ENCODE measurements at regions not wholly inside any gene's neighbourhood (a gene's known extent, or its start where the extent isn't known, plus 50 kb on each side); places are given as distances from the start of the nearest gene placed in this dataset.
"Not testable (repeated sequence)": the region's sequence is repeated elsewhere in the genome, so short reads cannot be mapped to it uniquely, and the experiment has no call there.

GRCh38 chr10:7108141-7108540, 302.7 kb downstream of the SFMBT2 start:
- H3K4me3 ChIP-seq (ENCODE audit: low read depth, low read length) = no peak overlapping the region
- POLR2A ChIA-PET = no interaction called here
- DNase-seq (ENCODE audit: low read depth, low spot score) = no peak
- CTCF ChIA-PET = no interaction called here
- TF ChIP-seq, protein P1, sequence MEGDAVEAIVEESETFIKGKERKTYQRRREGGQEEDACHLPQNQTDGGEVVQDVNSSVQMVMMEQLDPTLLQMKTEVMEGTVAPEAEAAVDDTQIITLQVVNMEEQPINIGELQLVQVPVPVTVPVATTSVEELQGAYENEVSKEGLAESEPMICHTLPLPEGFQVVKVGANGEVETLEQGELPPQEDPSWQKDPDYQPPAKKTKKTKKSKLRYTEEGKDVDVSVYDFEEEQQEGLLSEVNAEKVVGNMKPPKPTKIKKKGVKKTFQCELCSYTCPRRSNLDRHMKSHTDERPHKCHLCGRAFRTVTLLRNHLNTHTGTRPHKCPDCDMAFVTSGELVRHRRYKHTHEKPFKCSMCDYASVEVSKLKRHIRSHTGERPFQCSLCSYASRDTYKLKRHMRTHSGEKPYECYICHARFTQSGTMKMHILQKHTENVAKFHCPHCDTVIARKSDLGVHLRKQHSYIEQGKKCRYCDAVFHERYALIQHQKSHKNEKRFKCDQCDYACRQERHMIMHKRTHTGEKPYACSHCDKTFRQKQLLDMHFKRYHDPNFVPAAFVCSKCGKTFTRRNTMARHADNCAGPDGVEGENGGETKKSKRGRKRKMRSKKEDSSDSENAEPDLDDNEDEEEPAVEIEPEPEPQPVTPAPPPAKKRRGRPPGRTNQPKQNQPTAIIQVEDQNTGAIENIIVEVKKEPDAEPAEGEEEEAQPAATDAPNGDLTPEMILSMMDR (IDR thresholded peaks at IDR 0.05; ENCODE audit: insufficient read depth, low read length, missing control alignments) = no peak

- no peak overlapping the region for H3K4me3 ChIP-seq (ENCODE audit: low read depth, low read length)
Measured at GRCh38 chr10:7107285-7107684, 303.5 kb downstream of the SFMBT2 start.

GRCh38 chr10:7104379-7104778, 306.5 kb downstream of the SFMBT2 start:
- POLR2A ChIA-PET; CTCF ChIA-PET; H3K4me3 ChIP-seq (ENCODE audit: low read depth, low read length); DNase-seq (ENCODE audit: low read depth, low spot score): not testable (repeated sequence)

More at GRCh38 chr10:7107285-7107684, 303.5 kb downstream of the SFMBT2 start:
- ChIA-PET POLR2A (no interaction called here), CTCF (no interaction called here)
- DNase-seq (ENCODE audit: low read depth, low spot score) = peak; percentile 54
- TF ChIP-seq, protein P1 (IDR thresholded peaks at IDR 0.05; ENCODE audit: insufficient read depth, low read length, missing control alignments) = no peak

DNA sequence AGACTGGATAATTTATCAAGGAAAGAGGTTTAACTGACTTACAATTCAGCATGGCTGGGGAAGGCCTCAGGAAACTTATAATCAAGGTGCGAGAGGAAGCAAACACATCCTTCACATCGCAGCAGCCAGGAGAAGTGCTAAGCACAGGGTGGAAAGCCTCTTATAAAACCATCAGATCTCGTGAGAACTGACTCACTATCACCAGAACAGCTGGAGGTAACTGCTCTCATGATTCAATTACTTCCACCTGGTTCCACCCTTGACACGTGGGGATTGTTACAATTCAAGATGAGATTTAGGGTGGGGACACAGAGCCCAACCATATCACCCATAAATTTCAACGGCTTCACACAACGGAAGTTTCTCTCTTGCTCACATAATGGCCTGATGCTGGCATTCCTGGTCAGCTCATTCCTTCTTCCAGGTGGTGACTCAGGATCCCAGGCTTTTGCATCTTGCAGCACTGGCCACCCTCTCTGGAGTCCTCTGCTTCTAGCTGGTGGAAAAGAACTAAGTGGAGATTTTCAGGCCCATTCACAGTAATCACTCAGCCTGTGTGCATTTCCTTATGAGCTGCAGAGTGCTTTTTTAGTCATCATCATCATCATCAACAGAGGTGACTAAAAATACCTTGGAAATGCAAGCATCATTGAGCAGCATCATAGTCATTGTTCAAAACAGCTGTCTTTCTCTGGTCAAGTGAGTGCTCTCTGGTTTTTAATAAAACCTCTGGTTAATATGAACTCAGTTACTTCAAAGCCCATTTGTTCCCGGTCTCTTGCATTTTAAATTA, 308.1 kb downstream of the SFMBT2 start:
- CTCF ChIA-PET = interaction anchor here (1.2 to 1.3 kb wide), 2 partner anchors 17 to 183 kb away, joined by 4 read pairs; no protein-coding TSS in a partner anchor
- TF ChIP-seq, protein P1 (IDR thresholded peaks at IDR 0.05; ENCODE audit: insufficient read depth, low read length, missing control alignments) = no peak

DNA sequence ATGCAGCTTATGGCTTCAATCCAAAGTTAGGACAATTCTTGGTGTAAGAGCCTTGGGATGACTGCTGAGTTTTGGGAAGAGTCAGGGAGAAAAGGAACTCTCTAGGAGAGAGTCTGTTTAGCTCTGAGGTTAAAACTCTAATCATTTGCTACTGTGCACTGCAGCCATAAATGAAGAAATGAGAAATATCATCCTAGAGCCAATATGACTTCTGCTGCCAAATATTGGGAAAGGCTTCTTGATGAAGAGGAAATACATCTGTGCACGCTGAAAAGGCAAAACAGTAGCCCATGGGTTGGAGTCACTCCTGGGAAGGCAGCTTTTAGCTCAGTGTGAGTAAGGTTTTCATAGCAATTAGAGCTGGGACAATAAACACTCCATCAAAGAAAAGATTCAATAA, 308.8 kb downstream of the SFMBT2 start:
- TF ChIP-seq, protein P1 (IDR thresholded peaks at IDR 0.05; ENCODE audit: insufficient read depth, low read length, missing control alignments) = no peak
- ChIA-PET POLR2A (no interaction called here), CTCF (interaction anchor here (1.2 to 1.3 kb wide), 2 partner anchors 16 to 182 kb away, joined by 4 read pairs; no protein-coding TSS in a partner anchor)
- H3K4me3 ChIP-seq (ENCODE audit: low read depth, low read length) = no peak overlapping the region
- DNase-seq (ENCODE audit: low read depth, low spot score) = no peak

More for the DNA sequence above, 308.1 kb downstream of the SFMBT2 start:
- POLR2A ChIA-PET = no interaction called here
- DNase-seq (ENCODE audit: low read depth, low spot score) = no peak
- no peak overlapping the region for H3K4me3 ChIP-seq (ENCODE audit: low read depth, low read length)

DNA sequence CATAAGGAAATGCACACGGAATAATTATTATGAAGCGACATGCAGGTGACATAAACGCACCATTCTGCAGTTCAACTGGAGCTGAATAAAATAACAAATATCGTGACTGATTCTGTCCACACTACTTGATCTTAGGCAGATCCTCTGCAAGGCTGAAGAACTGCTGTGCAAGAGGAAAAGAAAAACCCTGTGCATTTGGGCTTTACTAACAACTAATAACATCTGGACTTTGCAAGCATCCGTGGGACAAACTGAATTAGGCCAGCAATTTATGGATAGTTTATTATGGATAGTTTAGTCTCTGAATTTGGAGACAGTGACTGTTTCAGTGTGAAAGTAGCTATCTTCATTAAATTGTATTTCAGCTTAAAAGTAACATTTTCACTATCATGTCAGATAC, 309.4 kb downstream of the SFMBT2 start:
- no peak overlapping the region for H3K4me3 ChIP-seq (ENCODE audit: low read depth, low read length)
- ChIA-PET CTCF (interaction anchor here (1.3 kb wide), 1 partner anchor 16 kb away, joined by 4 read pairs; no protein-coding TSS in a partner anchor), POLR2A (no interaction called here)
- TF ChIP-seq, protein P1 (IDR thresholded peaks at IDR 0.05; ENCODE audit: insufficient read depth, low read length, missing control alignments) = no peak
- DNase-seq (ENCODE audit: low read depth, low spot score) = no peak
